ENCODE measurements at regions not wholly inside any gene's neighbourhood (a gene's known extent, or its start where the extent isn't known, plus 50 kb on each side); places are given as distances from the start of the nearest gene placed in this dataset.

- no peak for TF ChIP-seq GATA1 (IDR thresholded peaks at IDR 0.05; ENCODE audit: low read depth, low read length)
- TF ChIP-seq POLR2A (IDR thresholded peaks at IDR 0.05; ENCODE audit: low read length): no peak
- no peak for DNase-seq
Observed at GRCh38 chr1:232682248-232682647, 52.3 kb upstream of the SIPA1L2 start.

- no peak for DNase-seq
- no peak for TF ChIP-seq POLR2A (IDR thresholded peaks at IDR 0.05; ENCODE audit: low read length)
- no peak for TF ChIP-seq GATA1 (IDR thresholded peaks at IDR 0.05; ENCODE audit: low read depth, low read length)
Observed at GRCh38 chr1:232684371-232685105, 54.6 kb upstream of the SIPA1L2 start.

GRCh38 chr1:232686346-232686745, 56.4 kb upstream of the SIPA1L2 start:
- no peak for DNase-seq
- TF ChIP-seq GATA1 (IDR thresholded peaks at IDR 0.05; ENCODE audit: low read depth, low read length): no peak
- no peak for TF ChIP-seq POLR2A (IDR thresholded peaks at IDR 0.05; ENCODE audit: low read length)

GRCh38 chr1:232687304-232687703, 57.4 kb upstream of the SIPA1L2 start:
- DNase-seq: no peak
- TF ChIP-seq POLR2A (IDR thresholded peaks at IDR 0.05; ENCODE audit: low read length) (no peak), GATA1 (IDR thresholded peaks at IDR 0.05; ENCODE audit: low read depth, low read length) (no peak)

GRCh38 chr1:232687728-232688127, 57.8 kb upstream of the SIPA1L2 start:
- TF ChIP-seq GATA1 (IDR thresholded peaks at IDR 0.05; ENCODE audit: low read depth, low read length) (no peak), POLR2A (IDR thresholded peaks at IDR 0.05; ENCODE audit: low read length) (no peak)
- DNase-seq: no peak

- DNase-seq: no peak
- TF ChIP-seq POLR2A (IDR thresholded peaks at IDR 0.05; ENCODE audit: low read length) (no peak), GATA1 (IDR thresholded peaks at IDR 0.05; ENCODE audit: low read depth, low read length) (no peak)
Observed at GRCh38 chr1:232688398-232688797, 58.5 kb upstream of the SIPA1L2 start.

GRCh38 chr1:232689711-232690110, 59.8 kb upstream of the SIPA1L2 start:
- TF ChIP-seq GATA1 (IDR thresholded peaks at IDR 0.05; ENCODE audit: low read depth, low read length): no peak
- TF ChIP-seq POLR2A (IDR thresholded peaks at IDR 0.05; ENCODE audit: low read length): no peak
- no peak for DNase-seq

- no peak for TF ChIP-seq GATA1 (IDR thresholded peaks at IDR 0.05; ENCODE audit: low read depth, low read length)
- no peak for TF ChIP-seq POLR2A (IDR thresholded peaks at IDR 0.05; ENCODE audit: low read length)
- DNase-seq: no peak
Observed at GRCh38 chr1:232690285-232690935, 60.5 kb upstream of the SIPA1L2 start.

- DNase-seq: no peak
- TF ChIP-seq POLR2A (IDR thresholded peaks at IDR 0.05; ENCODE audit: low read length): no peak
- no peak for TF ChIP-seq GATA1 (IDR thresholded peaks at IDR 0.05; ENCODE audit: low read depth, low read length)
Observed at GRCh38 chr1:232694475-232694874, 64.5 kb upstream of the SIPA1L2 start.

- DNase-seq: no peak
Observed at GRCh38 chr1:232695621-232696385, 65.9 kb upstream of the SIPA1L2 start.

GRCh38 chr1:232696466-232696865, 66.5 kb upstream of the SIPA1L2 start:
- no peak for DNase-seq

More at GRCh38 chr1:232695621-232696385, 65.9 kb upstream of the SIPA1L2 start:
- TF ChIP-seq GATA1 (IDR thresholded peaks at IDR 0.05; ENCODE audit: low read depth, low read length) (no peak), POLR2A (IDR thresholded peaks at IDR 0.05; ENCODE audit: low read length) (no peak)

GRCh38 chr1:232697187-232697822, 67.4 kb upstream of the SIPA1L2 start:
- TF ChIP-seq POLR2A (IDR thresholded peaks at IDR 0.05; ENCODE audit: low read length) (no peak), GATA1 (IDR thresholded peaks at IDR 0.05; ENCODE audit: low read depth, low read length) (no peak)
- DNase-seq: no peak

More at GRCh38 chr1:232696466-232696865, 66.5 kb upstream of the SIPA1L2 start:
- TF ChIP-seq POLR2A (IDR thresholded peaks at IDR 0.05; ENCODE audit: low read length) (no peak), GATA1 (IDR thresholded peaks at IDR 0.05; ENCODE audit: low read depth, low read length) (no peak)

- no peak for DNase-seq
- TF ChIP-seq POLR2A (IDR thresholded peaks at IDR 0.05; ENCODE audit: low read length) (no peak), GATA1 (IDR thresholded peaks at IDR 0.05; ENCODE audit: low read depth, low read length) (no peak)
Observed at GRCh38 chr1:232699814-232700213, 69.9 kb upstream of the SIPA1L2 start.

- TF ChIP-seq POLR2A (IDR thresholded peaks at IDR 0.05; ENCODE audit: low read length) (no peak), GATA1 (IDR thresholded peaks at IDR 0.05; ENCODE audit: low read depth, low read length) (no peak)
- no peak for DNase-seq
Observed at GRCh38 chr1:232702911-232703310, 73.0 kb upstream of the SIPA1L2 start.

Measured in erythroblast (primary cell).